K562 (cell line): ENCODE measurements at regions not wholly inside any gene's neighbourhood (a gene's known extent, or its start where the extent isn't known, plus 50 kb on each side); places are given as distances from the start of the nearest gene placed in this dataset.

ENCODE experiments used
- FOXA1 ChIP-seq: fragments of 450-650 bp; IDR thresholded peaks from 2 replicates; pipeline ENCODE4 v1.6.1; 2016; ENCODE audit warnings: mild to moderate bottlenecking, borderline replicate concordance
- MBD2 ChIP-seq: sonication (generic); IDR thresholded peaks from 2 replicates; pipeline ENCODE4 v1.6.1; 2016; ENCODE audit warnings: low read depth, borderline replicate concordance
- NCOA4 ChIP-seq: fragments of 450-650 bp; IDR thresholded peaks from 2 replicates; pipeline ENCODE4 v1.6.1; 2018; ENCODE audit warnings: mild to moderate bottlenecking; ENCODE audit not compliant: partially characterized antibody
- PRMT5 ChIP-seq: sonication (generic); formaldehyde crosslinking; IDR thresholded peaks from 2 replicates; pipeline ENCODE4 v1.5.0; 2020; ENCODE audit warnings: missing genetic modification reagents
- RBBP5 ChIP-seq: fragments of 200-600 bp; sonication (generic); IDR thresholded peaks from 2 replicates; pipeline ENCODE4 v1.6.1; 2012; ENCODE audit warnings: borderline replicate concordance, mild to moderate bottlenecking, low read length, control low read depth, inconsistent platforms; ENCODE audit not compliant: insufficient read depth, poor library complexity, severe bottlenecking
- RBM22 ChIP-seq: fragments of 200-400 bp; formaldehyde crosslinking; IDR thresholded peaks from 2 replicates; pipeline ENCODE4 v1.6.1; 2018; ENCODE audit warnings: low read length, low read depth; ENCODE audit not compliant: poor library complexity, severe bottlenecking
- ZFPM2 ChIP-seq: fragments of 250-450 bp; sonication (Bioruptor Pico); IDR thresholded peaks from 2 replicates; pipeline ENCODE4 v1.5.1; 2022; ENCODE audit warnings: mild to moderate bottlenecking
- ZNF324 ChIP-seq: fragments of 250-450 bp; sonication (Bioruptor Pico); IDR thresholded peaks from 2 replicates; pipeline ENCODE4 v1.4.0; 2020; ENCODE audit warnings: mild to moderate bottlenecking
- ZSCAN32 ChIP-seq: fragments of 450-650 bp; formaldehyde crosslinking; IDR thresholded peaks from 2 replicates; pipeline ENCODE4 v1.4.0; 2020; ENCODE audit warnings: mild to moderate bottlenecking, moderate library complexity
- TF ChIP-seq, protein P1 (sequence below): sonication (generic); formaldehyde crosslinking; IDR thresholded peaks from 2 replicates; pipeline ENCODE4 v1.8.0; 2022; ENCODE audit warnings: mild to moderate bottlenecking, missing genetic modification reagents
- TF ChIP-seq, protein P2 (sequence below): fragments of 250-450 bp; sonication (Bioruptor Pico); IDR thresholded peaks from 2 replicates; pipeline ENCODE4 v1.8.0; 2022; ENCODE audit warnings: inconsistent platforms
- TF ChIP-seq, protein P3 (sequence below): fragments of 450-650 bp; IDR thresholded peaks from 2 replicates; pipeline ENCODE4 v1.7.0; 2016; ENCODE audit warnings: borderline replicate concordance
- TF ChIP-seq, protein P4 (sequence below): sonication (generic); formaldehyde crosslinking; IDR thresholded peaks from 2 replicates; pipeline ENCODE4 v1.8.0; 2023; ENCODE audit warnings: mild to moderate bottlenecking, missing genetic modification reagents

DNA sequence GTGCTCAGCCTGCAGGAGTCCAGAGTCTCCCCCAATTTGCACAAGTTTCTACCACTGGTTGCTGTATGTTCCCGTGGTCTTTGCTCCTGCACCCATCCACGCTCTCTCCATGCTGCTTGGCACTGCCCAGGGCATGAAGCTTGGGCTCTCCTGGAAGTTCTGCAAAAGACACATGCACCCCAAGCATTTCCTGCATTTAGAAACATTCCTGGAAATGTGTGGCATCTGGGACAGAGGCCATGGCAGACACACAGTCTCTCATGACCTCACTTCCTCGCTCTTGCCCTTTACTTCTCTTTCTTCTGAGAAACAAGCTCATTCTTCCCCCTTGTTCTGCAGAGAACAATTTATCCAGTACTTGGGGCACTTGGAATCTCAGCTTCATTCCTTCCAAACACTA, 489.5 kb downstream of the BUD13 start (continued):
- TF ChIP-seq, protein P1, sequence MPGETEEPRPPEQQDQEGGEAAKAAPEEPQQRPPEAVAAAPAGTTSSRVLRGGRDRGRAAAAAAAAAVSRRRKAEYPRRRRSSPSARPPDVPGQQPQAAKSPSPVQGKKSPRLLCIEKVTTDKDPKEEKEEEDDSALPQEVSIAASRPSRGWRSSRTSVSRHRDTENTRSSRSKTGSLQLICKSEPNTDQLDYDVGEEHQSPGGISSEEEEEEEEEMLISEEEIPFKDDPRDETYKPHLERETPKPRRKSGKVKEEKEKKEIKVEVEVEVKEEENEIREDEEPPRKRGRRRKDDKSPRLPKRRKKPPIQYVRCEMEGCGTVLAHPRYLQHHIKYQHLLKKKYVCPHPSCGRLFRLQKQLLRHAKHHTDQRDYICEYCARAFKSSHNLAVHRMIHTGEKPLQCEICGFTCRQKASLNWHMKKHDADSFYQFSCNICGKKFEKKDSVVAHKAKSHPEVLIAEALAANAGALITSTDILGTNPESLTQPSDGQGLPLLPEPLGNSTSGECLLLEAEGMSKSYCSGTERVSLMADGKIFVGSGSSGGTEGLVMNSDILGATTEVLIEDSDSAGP (CRISPR knock-in tag), result no peak
- TF ChIP-seq ZFPM2 (CRISPR knock-in tag), result no peak
- TF ChIP-seq RBM22, result no peak
- TF ChIP-seq RBBP5, result no peak
- TF ChIP-seq, protein P2, sequence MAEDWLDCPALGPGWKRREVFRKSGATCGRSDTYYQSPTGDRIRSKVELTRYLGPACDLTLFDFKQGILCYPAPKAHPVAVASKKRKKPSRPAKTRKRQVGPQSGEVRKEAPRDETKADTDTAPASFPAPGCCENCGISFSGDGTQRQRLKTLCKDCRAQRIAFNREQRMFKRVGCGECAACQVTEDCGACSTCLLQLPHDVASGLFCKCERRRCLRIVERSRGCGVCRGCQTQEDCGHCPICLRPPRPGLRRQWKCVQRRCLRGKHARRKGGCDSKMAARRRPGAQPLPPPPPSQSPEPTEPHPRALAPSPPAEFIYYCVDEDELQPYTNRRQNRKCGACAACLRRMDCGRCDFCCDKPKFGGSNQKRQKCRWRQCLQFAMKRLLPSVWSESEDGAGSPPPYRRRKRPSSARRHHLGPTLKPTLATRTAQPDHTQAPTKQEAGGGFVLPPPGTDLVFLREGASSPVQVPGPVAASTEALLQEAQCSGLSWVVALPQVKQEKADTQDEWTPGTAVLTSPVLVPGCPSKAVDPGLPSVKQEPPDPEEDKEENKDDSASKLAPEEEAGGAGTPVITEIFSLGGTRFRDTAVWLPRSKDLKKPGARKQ, result no peak
- TF ChIP-seq, protein P3, sequence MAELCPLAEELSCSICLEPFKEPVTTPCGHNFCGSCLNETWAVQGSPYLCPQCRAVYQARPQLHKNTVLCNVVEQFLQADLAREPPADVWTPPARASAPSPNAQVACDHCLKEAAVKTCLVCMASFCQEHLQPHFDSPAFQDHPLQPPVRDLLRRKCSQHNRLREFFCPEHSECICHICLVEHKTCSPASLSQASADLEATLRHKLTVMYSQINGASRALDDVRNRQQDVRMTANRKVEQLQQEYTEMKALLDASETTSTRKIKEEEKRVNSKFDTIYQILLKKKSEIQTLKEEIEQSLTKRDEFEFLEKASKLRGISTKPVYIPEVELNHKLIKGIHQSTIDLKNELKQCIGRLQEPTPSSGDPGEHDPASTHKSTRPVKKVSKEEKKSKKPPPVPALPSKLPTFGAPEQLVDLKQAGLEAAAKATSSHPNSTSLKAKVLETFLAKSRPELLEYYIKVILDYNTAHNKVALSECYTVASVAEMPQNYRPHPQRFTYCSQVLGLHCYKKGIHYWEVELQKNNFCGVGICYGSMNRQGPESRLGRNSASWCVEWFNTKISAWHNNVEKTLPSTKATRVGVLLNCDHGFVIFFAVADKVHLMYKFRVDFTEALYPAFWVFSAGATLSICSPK, result no peak
- TF ChIP-seq ZSCAN32, result no peak
- no peak for TF ChIP-seq MBD2
- no peak for TF ChIP-seq FOXA1
- TF ChIP-seq, protein P4, sequence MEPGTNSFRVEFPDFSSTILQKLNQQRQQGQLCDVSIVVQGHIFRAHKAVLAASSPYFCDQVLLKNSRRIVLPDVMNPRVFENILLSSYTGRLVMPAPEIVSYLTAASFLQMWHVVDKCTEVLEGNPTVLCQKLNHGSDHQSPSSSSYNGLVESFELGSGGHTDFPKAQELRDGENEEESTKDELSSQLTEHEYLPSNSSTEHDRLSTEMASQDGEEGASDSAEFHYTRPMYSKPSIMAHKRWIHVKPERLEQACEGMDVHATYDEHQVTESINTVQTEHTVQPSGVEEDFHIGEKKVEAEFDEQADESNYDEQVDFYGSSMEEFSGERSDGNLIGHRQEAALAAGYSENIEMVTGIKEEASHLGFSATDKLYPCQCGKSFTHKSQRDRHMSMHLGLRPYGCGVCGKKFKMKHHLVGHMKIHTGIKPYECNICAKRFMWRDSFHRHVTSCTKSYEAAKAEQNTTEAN (CRISPR knock-in tag), result no peak
- TF ChIP-seq ZNF324, result no peak
- no peak for TF ChIP-seq NCOA4
- no peak for TF ChIP-seq PRMT5 (CRISPR knock-in tag)
